ENCODE measurements at regions not wholly inside any gene's neighbourhood (a gene's known extent, or its start where the extent isn't known, plus 50 kb on each side); places are given as distances from the start of the nearest gene placed in this dataset.
"Not testable (repeated sequence)": the region's sequence is repeated elsewhere in the genome, so short reads cannot be mapped to it uniquely, and the experiment has no call there.

DNA sequence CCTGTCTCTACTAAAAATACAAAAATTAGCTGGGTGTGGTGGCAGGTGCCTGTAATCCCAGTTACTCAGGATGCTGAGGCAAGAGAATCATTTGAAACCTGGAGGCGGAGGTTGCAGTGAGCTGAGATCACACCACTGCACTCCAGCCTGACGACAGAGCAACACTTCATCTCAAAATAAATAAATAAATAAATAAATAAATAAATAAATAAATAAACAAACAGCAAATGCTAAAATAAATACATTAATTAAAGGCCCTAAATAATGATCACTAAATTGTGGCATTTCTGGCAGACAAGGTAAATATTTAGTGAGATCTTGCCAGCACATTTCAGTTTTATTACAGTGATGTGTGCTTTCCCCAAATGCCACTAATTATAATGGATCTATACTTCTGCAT lies 427.8 kb downstream of the RND3 start:
- not testable (repeated sequence) for TF ChIP-seq EZH2 (IDR thresholded peaks at IDR 0.05; ENCODE audit: low read length, unreplicated experiment)
- TF ChIP-seq, protein P1, sequence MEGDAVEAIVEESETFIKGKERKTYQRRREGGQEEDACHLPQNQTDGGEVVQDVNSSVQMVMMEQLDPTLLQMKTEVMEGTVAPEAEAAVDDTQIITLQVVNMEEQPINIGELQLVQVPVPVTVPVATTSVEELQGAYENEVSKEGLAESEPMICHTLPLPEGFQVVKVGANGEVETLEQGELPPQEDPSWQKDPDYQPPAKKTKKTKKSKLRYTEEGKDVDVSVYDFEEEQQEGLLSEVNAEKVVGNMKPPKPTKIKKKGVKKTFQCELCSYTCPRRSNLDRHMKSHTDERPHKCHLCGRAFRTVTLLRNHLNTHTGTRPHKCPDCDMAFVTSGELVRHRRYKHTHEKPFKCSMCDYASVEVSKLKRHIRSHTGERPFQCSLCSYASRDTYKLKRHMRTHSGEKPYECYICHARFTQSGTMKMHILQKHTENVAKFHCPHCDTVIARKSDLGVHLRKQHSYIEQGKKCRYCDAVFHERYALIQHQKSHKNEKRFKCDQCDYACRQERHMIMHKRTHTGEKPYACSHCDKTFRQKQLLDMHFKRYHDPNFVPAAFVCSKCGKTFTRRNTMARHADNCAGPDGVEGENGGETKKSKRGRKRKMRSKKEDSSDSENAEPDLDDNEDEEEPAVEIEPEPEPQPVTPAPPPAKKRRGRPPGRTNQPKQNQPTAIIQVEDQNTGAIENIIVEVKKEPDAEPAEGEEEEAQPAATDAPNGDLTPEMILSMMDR (conservative IDR thresholded peaks at IDR 0.05; ENCODE audit: low read depth, low read length) = not testable (repeated sequence)

All from PC-3 (cell line).